CD14-positive monocyte (primary cell): ENCODE measurements at regions not wholly inside any gene's neighbourhood (a gene's known extent, or its start where the extent isn't known, plus 50 kb on each side); places are given as distances from the start of the nearest gene placed in this dataset.

ENCODE experiments used
- DNase-seq, 3 donors: peaks; one replicate each; pipeline ENCODE4 v3.0.0-alpha.2; 2011 to 2022
- H2AFZ ChIP-seq: 2 replicates; pipeline ENCODE4 v1.6.0; 2012; ENCODE audit warnings: mild to moderate bottlenecking, low read depth, low read length, inconsistent platforms; ENCODE audit not compliant: insufficient read depth, poor library complexity, severe bottlenecking
- H3K27ac ChIP-seq, 2 donors: 1 replicate in 1 of 2; 2 replicates in 1 of 2; pipeline ENCODE4 v1.5.1; 2012 to 2013; ENCODE audit warnings: low read length in 2 of 2, control low read depth in 1 of 2, inconsistent platforms in 1 of 2, low read depth in 1 of 2, mild to moderate bottlenecking in 1 of 2
- H3K27me3 ChIP-seq, 2 donors: one replicate each; pipeline versions ENCODE4 v1.6.0 to v1.6.1; 2011 to 2013; ENCODE audit warnings: low read length in 2 of 2; ENCODE audit not compliant: control insufficient read depth in 2 of 2, insufficient read depth in 2 of 2
- H3K36me3 ChIP-seq, 2 donors: replicated peaks in 1 of 2; 1 replicate in 1 of 2; 2 replicates in 1 of 2; pipeline versions ENCODE4 v1.5.1 to v1.6.1; 2012 to 2013; ENCODE audit warnings: low read length in 2 of 2, control low read depth in 1 of 2, inconsistent platforms in 1 of 2, mild to moderate bottlenecking in 1 of 2; ENCODE audit not compliant: insufficient read depth in 2 of 2, control insufficient read depth in 1 of 2
- H3K4me1 ChIP-seq, 2 donors: 1 replicate in 1 of 2; 2 replicates in 1 of 2; pipeline versions ENCODE4 v1.5.1 to v1.6.1; 2012 to 2013; ENCODE audit warnings: low read length in 2 of 2, control low read depth in 1 of 2, inconsistent platforms in 1 of 2, mild to moderate bottlenecking in 1 of 2, moderate library complexity in 1 of 2; ENCODE audit not compliant: insufficient read depth in 2 of 2, control insufficient read depth in 1 of 2
- H3K4me2 ChIP-seq: replicated peaks from 2 replicates; pipeline ENCODE3; 2012; ENCODE audit warnings: low read length, moderate library complexity, mild to moderate bottlenecking; ENCODE audit not compliant: poor library complexity, severe bottlenecking; ENCODE audit errors: extremely low read depth
- H3K4me3 ChIP-seq, 3 experiments: fragments of 200-600 bp in 1 of 3; sonication (generic) in 1 of 3; replicated peaks in 1 of 3; 1 replicate in 2 of 3; 2 replicates in 1 of 3; pipeline ENCODE4 v1.5.1; 2011 to 2013; ENCODE audit warnings: low read length in 3 of 3, mild to moderate bottlenecking in 3 of 3, control low read depth in 2 of 3, low read depth in 2 of 3, inconsistent platforms in 1 of 3, moderate library complexity in 1 of 3
- H3K79me2 ChIP-seq: 2 replicates; pipeline ENCODE4 v1.6.0; 2012; ENCODE audit warnings: mild to moderate bottlenecking, control low read depth, inconsistent platforms, low read length, moderate library complexity; ENCODE audit not compliant: insufficient read depth
- H3K9ac ChIP-seq: 2 replicates; pipeline ENCODE4 v1.6.0; 2017; ENCODE audit warnings: low read length, mild to moderate bottlenecking; ENCODE audit not compliant: insufficient read depth, poor library complexity, severe bottlenecking
- H3K9me3 ChIP-seq, 2 donors: replicated peaks in 1 of 2; 1 replicate in 1 of 2; 2 replicates in 1 of 2; pipeline versions ENCODE4 v1.5.1 to v1.6.1; 2012 to 2013; ENCODE audit warnings: low read length in 2 of 2, control low read depth in 1 of 2; ENCODE audit not compliant: control insufficient read depth in 1 of 2, insufficient read depth in 1 of 2
- H4K20me1 ChIP-seq: 2 replicates; pipeline ENCODE4 v1.6.0; 2012; ENCODE audit warnings: mild to moderate bottlenecking, low read length, control low read depth, moderate library complexity; ENCODE audit not compliant: insufficient read depth
- H3K27ac Mint-ChIP-seq, 7 donors: one replicate each; pipeline ENCODE4 v1.8.0; 2020; ENCODE audit warnings: mild to moderate bottlenecking in 7 of 7, mixed read lengths in 7 of 7, moderate library complexity in 6 of 7, inconsistent platforms in 2 of 7
- H3K27me3 Mint-ChIP-seq, 3 donors: one replicate each; pipeline ENCODE4 v1.8.0; 2021 to 2022; ENCODE audit warnings: low read depth in 3 of 3, mild to moderate bottlenecking in 3 of 3, mixed read lengths in 3 of 3, moderate library complexity in 3 of 3, inconsistent platforms in 1 of 3
- H3K36me3 Mint-ChIP-seq, 2 donors: one replicate each; pipeline ENCODE4 v1.8.0; 2020; ENCODE audit warnings: mixed read lengths in 2 of 2, inconsistent platforms in 1 of 2, mild to moderate bottlenecking in 1 of 2
- H3K4me1 Mint-ChIP-seq: one replicate; pipeline ENCODE4 v1.8.0; 2020; ENCODE audit warnings: mild to moderate bottlenecking, mixed read lengths
- H3K4me3 Mint-ChIP-seq, 2 donors: one replicate each; pipeline ENCODE4 v1.8.0; 2020; ENCODE audit warnings: mild to moderate bottlenecking in 2 of 2, mixed read lengths in 2 of 2, moderate library complexity in 1 of 2
- H3K9me3 Mint-ChIP-seq, 7 donors: one replicate each; pipeline ENCODE4 v1.8.0; 2020 to 2022; ENCODE audit warnings: mixed read lengths in 7 of 7, mild to moderate bottlenecking in 6 of 7, moderate library complexity in 6 of 7, inconsistent platforms in 2 of 7
- whole genome bisulfite sequencing: methylation state at CpG from one replicate; pipeline ENCODE4 v1.1.5; 2013; ENCODE audit warnings: missing lambda C conversion rate; ENCODE audit not compliant: insufficient coverage; 5-methylcytosine and 5-hydroxymethylcytosine counted together
- intact Hi-C, 2 donors: fragments of 100-400 bp; cut with micrococcal nuclease; formaldehyde crosslinking; loops; one replicate each; pipeline versions ENCODE4 v1.15.0 to v1.15.1; 2023
- TF ChIP-seq, protein P1 (sequence below): fragments of 200-600 bp; IDR thresholded peaks from one replicate; pipeline ENCODE4 v1.8.0; 2022; ENCODE audit warnings: antibody characterized with exemption, mild to moderate bottlenecking

DNA sequence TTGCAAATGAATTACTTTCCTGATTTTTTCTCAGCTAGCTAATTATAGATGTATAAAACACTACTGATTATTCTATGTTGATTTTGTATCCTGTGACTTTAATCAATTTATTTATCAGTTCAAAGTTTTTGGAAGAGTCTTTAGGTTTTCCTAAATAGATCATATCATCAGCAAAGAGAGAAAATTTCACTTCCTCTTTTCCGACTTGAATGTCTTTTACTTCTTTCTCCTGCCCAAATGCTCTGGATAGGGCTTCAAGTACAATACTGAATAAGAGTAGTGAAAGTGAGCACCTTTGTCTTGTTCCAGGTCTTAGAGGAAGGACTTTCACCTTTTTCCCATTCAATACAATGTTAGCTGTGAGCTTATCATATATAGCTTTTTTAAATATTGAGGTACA is 417.9 kb downstream of the PDGFC start:
- H3K79me2 ChIP-seq: no peaks in the 10 kb centered on the region
- peaks cover 1 to 6% (median 2%) of the 10 kb centered on the region in 7 donors for H3K9me3 Mint-ChIP-seq
- H3K4me2 ChIP-seq: no peak overlapping the region
- no peak overlapping the region for H3K9ac ChIP-seq
- H3K27ac ChIP-seq: no peak overlapping the region
- no peak overlapping the region for H3K4me3 ChIP-seq
- H4K20me1 ChIP-seq: no peaks in the 10 kb centered on the region
- no peak overlapping the region for H3K27ac Mint-ChIP-seq
- no peak overlapping the region for H3K4me3 Mint-ChIP-seq
- no peaks in the 10 kb centered on the region for H3K36me3 ChIP-seq
- peaks cover 0 to 5% of the 10 kb centered on the region in 2 donors for H3K9me3 ChIP-seq
- no peaks in the 10 kb centered on the region for H3K27me3 ChIP-seq
- H3K4me1 ChIP-seq: no peaks in the 10 kb centered on the region
- peak in 2 of 3 donors; percentile 4 to 12 for DNase-seq
- no peaks in the 10 kb centered on the region for H3K27me3 Mint-ChIP-seq
- H3K4me1 Mint-ChIP-seq: no peaks in the 10 kb centered on the region
- TF ChIP-seq, protein P1, sequence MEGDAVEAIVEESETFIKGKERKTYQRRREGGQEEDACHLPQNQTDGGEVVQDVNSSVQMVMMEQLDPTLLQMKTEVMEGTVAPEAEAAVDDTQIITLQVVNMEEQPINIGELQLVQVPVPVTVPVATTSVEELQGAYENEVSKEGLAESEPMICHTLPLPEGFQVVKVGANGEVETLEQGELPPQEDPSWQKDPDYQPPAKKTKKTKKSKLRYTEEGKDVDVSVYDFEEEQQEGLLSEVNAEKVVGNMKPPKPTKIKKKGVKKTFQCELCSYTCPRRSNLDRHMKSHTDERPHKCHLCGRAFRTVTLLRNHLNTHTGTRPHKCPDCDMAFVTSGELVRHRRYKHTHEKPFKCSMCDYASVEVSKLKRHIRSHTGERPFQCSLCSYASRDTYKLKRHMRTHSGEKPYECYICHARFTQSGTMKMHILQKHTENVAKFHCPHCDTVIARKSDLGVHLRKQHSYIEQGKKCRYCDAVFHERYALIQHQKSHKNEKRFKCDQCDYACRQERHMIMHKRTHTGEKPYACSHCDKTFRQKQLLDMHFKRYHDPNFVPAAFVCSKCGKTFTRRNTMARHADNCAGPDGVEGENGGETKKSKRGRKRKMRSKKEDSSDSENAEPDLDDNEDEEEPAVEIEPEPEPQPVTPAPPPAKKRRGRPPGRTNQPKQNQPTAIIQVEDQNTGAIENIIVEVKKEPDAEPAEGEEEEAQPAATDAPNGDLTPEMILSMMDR: no peak
- intact Hi-C loops: no loop called here
- H3K36me3 Mint-ChIP-seq: no peaks in the 10 kb centered on the region
- no CpG with 5 or more reads among the region's 1 CpG for WGBS
- H2AFZ ChIP-seq: no peak overlapping the region

DNA sequence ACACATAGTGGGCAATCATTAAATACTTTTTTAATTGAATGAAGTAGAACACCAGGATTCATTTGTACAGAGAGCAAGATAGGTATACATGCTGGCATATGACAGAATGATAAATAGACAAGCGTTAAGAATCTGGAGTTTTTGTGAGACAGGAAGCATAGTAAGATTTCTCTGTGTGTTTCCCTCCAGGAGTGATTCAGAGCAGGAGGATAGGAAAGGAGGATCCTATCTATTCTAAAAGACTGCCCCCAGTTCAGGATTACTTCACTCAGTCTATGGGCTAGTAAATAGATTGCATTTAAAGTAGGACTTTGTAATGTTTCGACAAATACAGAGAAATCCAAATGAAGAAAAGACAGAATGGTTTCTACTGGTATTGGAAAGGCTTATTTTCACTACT is 423.7 kb downstream of the PDGFC start:
- H3K27me3 ChIP-seq: no peaks in the 10 kb centered on the region
- H3K9me3 ChIP-seq: no peaks in the 10 kb centered on the region
- no peak for DNase-seq
- WGBS: no CpG with 5 or more reads among the region's 2 CpGs
- no peak overlapping the region for H3K27ac ChIP-seq
- H3K4me1 Mint-ChIP-seq: peaks cover 6% of the 10 kb centered on the region
- H3K79me2 ChIP-seq: no peaks in the 10 kb centered on the region
- H3K4me1 ChIP-seq: peaks cover 0 to 6% of the 10 kb centered on the region in 2 donors
- no peak overlapping the region for H3K4me3 Mint-ChIP-seq
- H3K9ac ChIP-seq: no peak overlapping the region
- H4K20me1 ChIP-seq: no peaks in the 10 kb centered on the region
- H3K27me3 Mint-ChIP-seq: no peaks in the 10 kb centered on the region
- no peaks in the 10 kb centered on the region for H3K36me3 ChIP-seq
- no peak overlapping the region for H3K4me3 ChIP-seq
- no peak overlapping the region for H3K27ac Mint-ChIP-seq
- peaks cover 0 to 5% (median 1%) of the 10 kb centered on the region in 7 donors for H3K9me3 Mint-ChIP-seq
- no peak overlapping the region for H2AFZ ChIP-seq
- no peaks in the 10 kb centered on the region for H3K36me3 Mint-ChIP-seq
- H3K4me2 ChIP-seq: no peak overlapping the region
- TF ChIP-seq, protein P1: no peak
- intact Hi-C loops: no loop called here
